ENCODE measurements at regions not wholly inside any gene's neighbourhood (a gene's known extent, or its start where the extent isn't known, plus 50 kb on each side); places are given as distances from the start of the nearest gene placed in this dataset.

- TF ChIP-seq RCOR1 (conservative IDR thresholded peaks at IDR 0.05; ENCODE audit: low read depth, low read length): no peak
- TF ChIP-seq ZNF384 (IDR thresholded peaks at IDR 0.05; ENCODE audit: borderline replicate concordance, low read depth, low read length): no peak
- no peak for TF ChIP-seq ZNF274 (IDR thresholded peaks at IDR 0.05; ENCODE audit: insufficient read depth, insufficient read length)
- TF ChIP-seq NFIC (IDR thresholded peaks at IDR 0.05; ENCODE audit: low read depth, low read length): no peak
- TF ChIP-seq CTCF (IDR thresholded peaks at IDR 0.05 in 2 of 3, conservative IDR thresholded peaks at IDR 0.05 in 1 of 3; ENCODE audit: control insufficient read depth in 2 of 3, extremely low read depth in 1 of 3, insufficient read depth in 1 of 3, low read depth in 3 of 3, low read length in 3 of 3): no peak
- TF ChIP-seq RBBP5 (conservative IDR thresholded peaks at IDR 0.05): no peak
- no peak for TF ChIP-seq STAT3 (IDR thresholded peaks at IDR 0.05; ENCODE audit: low read depth, low read length)
- TF ChIP-seq TAF1 (IDR thresholded peaks at IDR 0.05; ENCODE audit: borderline replicate concordance, low read depth, low read length): no peak
- TF ChIP-seq POLR2A (IDR thresholded peaks at IDR 0.05; ENCODE audit: low read depth, low read length): no peak
- no peak for TF ChIP-seq ZBTB11 (CRISPR knock-in tag; IDR thresholded peaks at IDR 0.05)
- TF ChIP-seq, protein P1, sequence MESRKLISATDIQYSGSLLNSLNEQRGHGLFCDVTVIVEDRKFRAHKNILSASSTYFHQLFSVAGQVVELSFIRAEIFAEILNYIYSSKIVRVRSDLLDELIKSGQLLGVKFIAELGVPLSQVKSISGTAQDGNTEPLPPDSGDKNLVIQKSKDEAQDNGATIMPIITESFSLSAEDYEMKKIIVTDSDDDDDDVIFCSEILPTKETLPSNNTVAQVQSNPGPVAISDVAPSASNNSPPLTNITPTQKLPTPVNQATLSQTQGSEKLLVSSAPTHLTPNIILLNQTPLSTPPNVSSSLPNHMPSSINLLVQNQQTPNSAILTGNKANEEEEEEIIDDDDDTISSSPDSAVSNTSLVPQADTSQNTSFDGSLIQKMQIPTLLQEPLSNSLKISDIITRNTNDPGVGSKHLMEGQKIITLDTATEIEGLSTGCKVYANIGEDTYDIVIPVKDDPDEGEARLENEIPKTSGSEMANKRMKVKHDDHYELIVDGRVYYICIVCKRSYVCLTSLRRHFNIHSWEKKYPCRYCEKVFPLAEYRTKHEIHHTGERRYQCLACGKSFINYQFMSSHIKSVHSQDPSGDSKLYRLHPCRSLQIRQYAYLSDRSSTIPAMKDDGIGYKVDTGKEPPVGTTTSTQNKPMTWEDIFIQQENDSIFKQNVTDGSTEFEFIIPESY (IDR thresholded peaks at IDR 0.05): no peak
- no peak for TF ChIP-seq NR2F1 (conservative IDR thresholded peaks at IDR 0.05)
- no peak for TF ChIP-seq HCFC1 (IDR thresholded peaks at IDR 0.05; ENCODE audit: low read length)
- TF ChIP-seq POLR2AphosphoS5 (IDR thresholded peaks at IDR 0.05; ENCODE audit: low read length): no peak
These were observed 571.1 kb upstream of the EYS start for GRCh38 chr6:66278115-66278514.
